ENCODE measurements at regions not wholly inside any gene's neighbourhood (a gene's known extent, or its start where the extent isn't known, plus 50 kb on each side); places are given as distances from the start of the nearest gene placed in this dataset.

DNA sequence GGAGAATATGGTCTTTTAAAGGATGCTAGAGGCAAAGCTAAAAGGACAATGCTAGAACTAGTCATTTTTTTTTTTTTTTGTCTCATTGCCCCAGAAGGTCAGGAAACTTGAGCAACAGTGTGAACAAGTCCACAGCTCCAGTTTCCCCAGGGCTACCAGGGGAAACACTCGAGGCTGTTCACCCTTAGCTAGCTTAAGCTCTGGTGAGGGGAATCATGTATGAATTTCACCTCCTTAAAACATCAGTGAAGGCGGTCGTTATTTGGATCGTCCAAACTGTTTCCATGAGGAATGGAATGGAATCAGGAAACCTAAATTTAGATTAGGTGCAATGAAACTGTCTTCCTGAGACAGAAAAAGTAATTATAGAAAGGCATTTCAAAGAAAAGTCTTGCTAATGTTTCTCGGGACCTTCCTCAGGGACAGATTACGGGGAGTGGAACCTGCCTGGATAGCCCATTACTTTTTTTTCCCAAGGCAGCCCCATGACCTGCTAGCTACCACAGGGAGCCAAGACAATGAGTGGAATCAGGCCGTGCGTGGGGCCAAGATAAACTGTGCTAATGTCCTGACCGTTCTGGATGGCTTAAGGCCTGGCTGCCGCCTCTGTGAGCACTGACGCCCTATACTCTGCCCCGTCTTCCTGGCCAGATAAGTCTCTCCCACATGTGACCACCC lies 164.8 kb upstream of the SGK1 start:
- no peak for DNase-seq (ENCODE audit: low read depth)

DNA sequence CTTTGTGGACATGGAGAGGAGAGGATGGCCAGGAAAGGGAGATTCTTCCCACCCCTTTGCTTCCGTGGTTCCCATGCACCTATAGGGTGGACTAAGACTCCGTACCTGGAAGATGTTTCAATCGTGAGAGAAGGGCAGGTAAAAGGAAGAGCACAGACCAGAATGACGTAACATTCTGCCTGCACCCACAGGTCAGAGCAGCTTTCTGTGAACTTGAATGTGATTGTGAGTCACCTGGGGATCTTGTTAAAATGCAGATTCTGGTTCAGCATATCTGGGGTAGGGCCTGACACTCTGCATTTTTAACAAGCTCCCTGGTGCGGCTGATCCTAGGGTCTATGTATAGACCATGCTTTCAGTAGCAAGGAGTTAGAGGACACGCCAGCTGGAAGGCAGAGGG lies 164.1 kb upstream of the SGK1 start:
- no peak for DNase-seq (ENCODE audit: low read depth)

DNA sequence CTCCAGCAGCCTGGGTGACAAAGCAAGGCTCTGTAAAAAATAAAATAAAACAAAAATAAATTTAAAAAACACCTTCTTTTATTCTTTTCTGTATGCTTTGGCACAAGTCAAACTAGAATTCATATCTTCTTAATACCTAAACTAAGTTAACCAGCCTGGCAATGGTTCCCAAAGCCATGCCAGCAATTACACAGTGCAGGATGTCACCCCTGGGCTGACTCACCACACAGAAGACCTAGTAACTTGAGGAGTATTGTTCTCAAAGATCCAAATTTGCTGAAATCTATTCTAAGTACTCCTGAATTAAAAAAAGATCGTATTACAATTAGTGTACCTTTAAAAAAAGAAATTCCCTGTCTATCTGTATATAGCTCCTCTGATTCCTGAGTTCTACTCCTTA lies 162.7 kb upstream of the SGK1 start:
- DNase-seq (ENCODE audit: low read depth): no peak

DNA sequence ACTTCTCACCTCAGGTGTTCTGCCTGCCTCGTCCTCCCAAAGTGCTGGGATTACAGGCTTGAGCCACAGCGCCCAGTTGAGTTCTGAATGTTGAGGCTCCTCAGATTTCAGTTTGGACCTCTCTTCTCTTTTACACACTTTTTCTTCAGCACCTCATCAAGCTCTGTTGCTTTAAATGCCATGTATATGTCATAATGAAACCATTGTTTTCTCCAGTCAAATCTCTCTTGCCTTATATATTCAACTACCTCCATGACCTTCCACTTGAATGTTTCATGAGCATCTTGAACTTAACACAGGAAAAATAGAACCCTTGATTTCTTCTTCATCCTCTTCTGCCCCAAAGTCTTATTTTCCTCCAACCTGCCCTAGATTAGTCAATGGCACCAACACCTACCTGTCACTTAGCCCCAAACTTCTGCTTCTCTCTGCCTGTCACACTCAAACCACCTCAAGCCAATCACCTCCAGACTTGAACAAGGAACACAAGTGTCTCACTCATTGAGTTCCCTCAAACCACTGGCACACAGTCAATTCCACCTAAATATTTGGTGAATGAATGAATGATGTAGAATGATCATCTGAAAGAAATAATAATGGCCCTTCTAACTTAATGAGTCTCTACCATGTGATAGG lies 161.0 kb upstream of the SGK1 start:
- DNase-seq (ENCODE audit: low read depth): no peak

DNA sequence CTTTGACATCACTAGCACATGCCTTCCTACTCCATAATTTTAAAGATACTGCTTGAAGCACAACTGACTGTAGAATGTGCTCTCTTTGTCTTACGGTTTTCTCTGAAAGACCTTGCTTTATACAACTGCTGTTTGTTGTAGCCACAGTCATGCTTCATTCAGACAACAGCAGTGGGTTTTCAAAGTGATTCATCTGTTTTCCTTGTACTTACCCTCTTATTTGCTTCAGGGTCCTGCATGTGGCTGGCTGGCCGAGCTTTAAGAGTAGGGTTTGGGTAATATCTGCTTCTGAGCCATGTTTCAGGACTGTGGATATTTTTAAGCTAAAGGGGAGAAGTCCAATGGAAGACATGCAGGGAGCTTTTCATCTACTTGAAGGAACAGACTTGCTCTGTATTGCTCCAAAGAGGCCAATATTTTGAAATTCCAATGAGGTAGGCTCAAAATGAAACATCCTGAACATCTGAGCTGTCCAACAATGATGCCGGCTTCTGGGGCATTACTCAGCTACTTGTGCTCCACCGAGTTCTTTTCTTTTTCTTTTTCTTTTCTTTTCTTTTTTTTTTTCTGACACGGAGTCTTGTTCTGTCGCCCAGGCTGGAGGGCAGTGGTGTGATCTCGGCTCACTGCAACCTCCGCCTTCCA lies 160.2 kb upstream of the SGK1 start:
- no peak for DNase-seq (ENCODE audit: low read depth)

DNA sequence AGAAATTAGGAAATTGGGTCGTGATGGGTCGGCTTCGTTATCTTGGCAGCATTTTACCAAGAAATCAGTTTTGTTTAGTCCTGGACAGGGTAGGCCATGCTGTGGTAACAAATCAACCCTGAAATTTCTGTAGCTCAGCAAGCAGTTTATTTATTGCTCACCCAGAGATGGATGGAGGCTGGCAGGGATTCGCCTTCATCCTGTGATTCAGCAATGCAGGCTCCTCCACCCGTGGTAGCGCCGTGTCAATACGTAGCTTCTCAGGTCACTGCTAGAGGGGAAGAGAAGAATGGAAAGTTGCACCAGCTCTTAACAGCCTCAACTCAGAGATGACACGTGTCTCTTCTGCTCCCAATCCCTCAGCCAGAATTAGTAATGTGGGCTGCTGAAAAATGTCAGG lies 157.0 kb upstream of the SGK1 start:
- DNase-seq (ENCODE audit: low read depth): no peak

DNA sequence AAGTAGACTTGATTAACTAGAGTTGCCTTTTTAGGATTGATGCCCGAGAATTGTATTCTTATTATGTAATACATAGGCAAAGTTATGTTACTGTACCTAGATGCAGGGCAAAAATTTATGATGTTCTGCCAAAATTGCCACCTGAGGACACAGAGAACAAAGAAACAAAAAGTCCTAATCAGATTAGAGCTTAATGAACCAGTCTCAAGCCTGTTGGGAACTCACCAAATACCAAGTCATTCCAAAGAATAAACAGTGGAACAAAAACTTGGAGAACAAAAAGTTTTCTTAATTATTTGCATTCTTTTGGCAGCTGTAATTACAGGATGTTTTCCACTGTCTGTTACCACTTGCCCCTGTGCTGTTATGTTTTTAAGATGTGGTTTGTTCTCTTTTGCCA lies 154.7 kb upstream of the SGK1 start:
- no peak for DNase-seq (ENCODE audit: low read depth)

DNA sequence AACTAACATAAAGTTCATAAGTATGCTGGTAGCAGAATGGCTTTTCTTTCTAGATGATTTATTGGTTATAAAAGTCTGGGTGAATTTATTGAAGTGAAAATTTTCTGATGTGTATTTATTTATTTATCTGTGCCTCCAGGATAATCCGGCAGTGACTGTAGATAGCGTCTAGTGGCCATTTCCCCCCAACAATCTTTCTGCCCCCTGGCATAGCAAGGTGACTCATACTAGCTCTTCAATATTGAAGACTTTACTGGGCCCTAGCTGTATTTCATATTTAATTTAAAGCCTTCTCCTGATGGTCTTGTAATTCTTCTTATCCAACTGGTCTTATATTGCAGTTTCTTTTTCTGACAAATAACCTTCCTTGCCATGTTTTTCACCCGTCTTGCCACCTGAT lies 154.1 kb upstream of the SGK1 start:
- no peak for DNase-seq (ENCODE audit: low read depth)

DNA sequence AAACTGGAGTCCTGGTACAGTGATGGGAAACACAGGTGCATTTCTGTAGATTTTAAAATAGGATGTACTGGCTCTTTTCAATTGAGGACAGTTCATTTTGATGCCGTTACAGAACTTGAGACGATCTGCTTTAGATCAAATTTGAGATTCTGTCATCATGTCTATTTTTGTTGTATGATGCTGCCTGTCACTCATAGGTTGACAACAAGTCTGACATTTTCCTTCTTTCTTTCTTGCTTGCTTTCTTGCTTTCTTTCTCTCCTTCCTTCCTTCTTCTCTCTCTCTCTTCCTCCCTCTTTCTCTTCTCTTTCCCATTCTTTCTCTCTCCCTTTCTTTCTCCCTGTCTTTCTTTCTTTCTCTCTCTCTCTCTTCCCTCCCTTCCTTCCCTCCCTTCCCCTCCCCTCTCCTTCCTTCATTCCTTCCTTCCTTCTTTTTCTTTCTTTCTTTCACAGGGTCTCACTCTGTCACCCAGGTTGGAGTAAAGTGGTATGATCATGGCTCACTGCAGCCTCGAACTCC lies 152.6 kb upstream of the SGK1 start:
- DNase-seq (ENCODE audit: low read depth): no peak

DNA sequence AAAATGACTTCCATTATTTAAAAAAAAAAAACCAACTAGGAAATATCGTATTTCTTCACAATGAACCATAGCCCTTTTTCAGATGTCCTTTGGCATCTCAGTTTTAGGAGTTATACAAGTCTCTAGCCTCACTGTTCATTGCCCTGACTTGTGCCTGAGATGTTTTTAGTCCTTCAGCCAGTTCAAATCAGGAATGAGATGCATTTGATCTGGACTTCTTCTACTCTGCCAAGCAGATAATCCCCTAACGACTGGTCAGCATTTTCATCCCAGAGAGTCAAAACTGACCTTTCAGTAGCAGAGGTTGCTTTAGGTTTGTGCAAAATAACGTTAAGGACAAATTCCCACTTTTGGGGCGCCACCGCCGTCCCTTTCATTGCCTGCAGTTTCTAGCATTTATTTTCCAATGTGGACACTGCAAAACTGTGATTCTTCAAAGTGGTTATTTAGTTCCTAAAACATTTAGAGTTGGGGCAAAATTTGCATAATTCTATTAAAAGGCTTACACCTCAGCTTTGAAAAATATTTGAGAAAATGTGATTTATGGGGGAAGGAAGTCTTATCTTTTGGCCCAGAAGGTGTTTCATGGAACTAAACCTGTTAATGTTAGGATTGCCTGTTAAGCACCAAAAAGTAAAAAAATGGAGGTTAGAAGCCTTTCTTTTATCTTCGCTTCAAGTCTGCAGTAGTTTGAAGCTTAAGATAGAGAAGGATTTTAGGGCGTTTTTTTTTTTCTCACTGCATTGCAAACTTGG lies 152.0 kb upstream of the SGK1 start:
- no peak for DNase-seq (ENCODE audit: low read depth)

DNA sequence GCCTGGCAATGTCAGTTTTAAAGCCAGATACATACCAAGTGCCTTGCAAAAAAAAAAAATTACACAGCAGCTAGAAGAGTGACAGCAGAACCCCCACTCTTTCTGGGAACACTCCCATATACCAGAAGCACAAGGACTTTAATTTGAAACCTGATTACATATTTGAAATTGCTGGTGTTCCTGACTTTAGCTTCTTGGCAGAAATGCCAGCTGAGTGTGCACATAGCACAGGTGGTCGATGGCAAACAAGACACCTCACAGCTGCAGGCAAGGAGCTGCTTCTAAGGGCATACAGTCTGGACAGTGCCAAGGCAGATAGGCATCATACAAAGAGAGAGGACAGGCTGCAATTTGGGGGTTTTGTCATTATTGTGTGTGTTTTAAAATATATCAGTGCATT lies 150.7 kb upstream of the SGK1 start:
- DNase-seq (ENCODE audit: low read depth): no peak

DNA sequence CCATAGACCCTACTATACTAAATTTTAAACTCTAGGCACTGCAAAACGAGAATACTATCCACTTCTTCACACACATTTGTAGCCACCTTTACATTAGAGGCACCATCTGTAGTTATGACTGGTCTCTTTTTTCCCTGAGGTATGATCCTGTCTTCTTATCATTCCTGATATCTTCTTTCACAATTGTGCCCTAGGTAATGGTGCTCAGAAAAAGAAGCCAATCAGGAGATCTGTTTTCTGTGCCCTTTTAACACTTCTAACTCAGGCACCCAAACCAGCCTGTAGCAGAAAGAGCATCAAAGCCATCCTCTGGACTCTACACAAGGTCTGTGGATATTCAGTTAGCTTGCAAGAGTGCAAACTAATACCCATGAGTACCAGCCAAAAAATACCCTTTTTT lies 149.7 kb upstream of the SGK1 start:
- no peak for DNase-seq (ENCODE audit: low read depth)

DNA sequence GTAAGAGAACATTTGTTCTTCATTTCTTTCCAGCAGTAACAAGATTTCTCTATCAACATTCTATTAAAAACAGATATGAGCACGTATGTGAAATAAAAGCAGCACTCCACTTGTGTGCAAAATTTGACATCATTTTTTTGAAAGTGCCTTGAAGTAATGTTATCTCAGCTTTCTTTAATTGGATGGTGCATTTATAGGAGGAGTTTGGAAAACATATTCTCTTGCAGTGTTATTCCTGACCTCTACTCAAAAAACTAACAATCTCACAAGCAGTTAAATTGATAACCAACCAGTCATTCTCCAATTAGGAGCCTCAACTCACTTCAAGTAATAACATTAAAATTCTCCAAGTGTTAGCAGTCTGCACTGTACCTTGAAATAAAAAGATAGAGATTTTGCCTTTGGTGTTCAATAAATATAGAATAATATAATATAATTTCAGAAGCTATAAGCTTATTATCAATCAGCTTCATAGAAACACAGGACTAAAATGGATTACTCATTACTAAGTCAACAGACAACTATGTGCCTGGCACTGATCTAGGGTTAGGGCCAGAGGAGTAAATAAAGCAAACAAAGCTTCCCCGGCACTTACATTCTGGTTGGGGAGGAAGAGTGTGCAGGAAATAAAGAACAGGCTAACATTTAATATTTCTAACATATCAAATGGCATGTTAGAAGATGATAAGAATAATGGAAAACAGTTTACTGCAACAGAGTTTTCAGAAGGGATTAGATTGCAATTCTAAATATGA lies 149.0 kb upstream of the SGK1 start:
- no peak for DNase-seq (ENCODE audit: low read depth)

DNA sequence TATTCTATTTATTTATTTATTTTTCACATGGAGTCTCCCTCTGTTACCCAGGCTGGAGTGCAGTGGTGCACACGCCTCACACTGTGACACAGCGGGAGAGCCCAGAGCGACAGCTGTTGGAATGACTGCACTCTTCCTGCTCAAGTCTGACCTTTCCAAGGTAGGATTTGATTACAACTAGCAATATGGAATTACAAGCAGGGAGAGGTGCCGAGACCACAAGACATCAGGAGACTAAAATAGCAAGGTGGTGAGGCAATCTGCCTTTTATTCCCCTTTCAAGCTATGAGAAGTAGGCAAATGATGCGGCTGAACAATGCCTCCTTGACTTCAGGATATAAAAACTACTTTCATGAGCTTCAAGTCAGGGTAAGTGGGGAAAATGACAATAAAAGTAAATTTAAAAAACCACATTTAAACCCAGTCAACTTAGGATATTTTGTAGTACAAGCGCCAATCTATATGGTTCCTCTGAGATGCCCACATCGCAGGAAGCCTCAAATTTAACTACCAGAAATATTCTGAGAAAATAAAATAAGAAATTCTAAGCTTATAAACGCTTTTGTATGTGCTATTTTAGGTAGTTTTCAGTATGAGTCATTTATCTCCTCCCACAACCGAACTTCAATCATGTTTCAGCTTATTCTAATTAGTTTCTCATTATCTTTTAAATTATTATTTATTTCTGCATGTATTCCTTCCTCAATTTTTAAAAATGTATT lies 146.9 kb upstream of the SGK1 start:
- DNase-seq (ENCODE audit: low read depth): no peak

DNA sequence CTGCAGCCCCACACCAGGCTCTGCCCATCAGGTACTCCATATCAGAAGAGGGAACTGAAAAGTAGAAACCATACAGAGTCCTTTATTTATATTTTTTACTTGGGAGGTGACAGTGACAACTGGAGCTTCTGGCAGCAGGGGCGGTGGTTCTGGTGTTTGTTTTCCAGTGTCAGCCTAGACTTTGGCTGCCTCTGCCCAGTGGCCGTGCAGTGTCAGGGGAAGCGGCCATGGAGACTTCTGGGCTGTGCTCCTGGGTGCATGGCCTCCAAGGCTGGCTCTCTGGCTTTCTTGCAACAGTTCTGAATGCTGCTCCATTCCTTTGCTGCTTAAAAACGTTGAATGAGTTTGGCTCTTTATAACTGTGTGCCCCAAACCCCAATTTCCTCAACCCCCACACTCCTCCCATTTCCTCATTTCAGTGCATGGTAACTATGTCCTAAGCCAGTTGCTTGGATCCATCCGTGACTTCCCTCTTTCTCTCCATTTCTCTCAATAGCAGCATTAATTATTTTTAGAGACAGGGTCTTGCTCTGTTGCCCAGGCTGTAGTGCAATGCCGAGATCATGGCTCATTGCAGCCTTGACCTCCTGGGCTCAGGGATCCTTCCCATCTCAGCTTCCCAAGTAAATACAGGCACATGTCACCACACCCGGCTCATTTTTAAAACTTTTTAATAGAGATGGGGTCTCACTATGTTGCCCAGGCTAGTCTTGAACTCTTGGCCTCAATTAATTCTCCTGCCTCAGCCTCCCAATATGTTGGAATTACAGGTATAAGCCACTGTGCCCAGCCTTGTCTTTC lies 141.1 kb upstream of the SGK1 start:
- DNase-seq (ENCODE audit: low read depth): no peak

DNA sequence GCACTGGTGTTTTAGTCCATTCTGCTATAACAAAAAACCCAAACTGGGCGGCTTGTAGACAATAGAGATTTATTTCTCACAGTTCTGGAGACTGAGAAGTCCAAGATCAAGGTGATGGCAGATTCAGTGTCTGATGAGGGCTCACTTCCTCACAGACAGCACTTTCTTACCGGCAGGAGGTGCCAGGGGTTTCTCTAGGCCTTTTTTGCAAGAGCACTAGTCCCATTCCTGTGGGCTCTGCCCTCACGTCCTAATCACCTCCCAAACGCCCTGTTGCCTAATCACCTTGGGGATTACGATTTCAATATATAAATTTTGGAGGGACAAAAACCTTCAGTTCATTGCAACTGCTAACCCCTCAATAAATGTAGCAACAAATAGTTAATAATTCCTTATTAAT lies 140.0 kb upstream of the SGK1 start:
- DNase-seq (ENCODE audit: low read depth): no peak

DNA sequence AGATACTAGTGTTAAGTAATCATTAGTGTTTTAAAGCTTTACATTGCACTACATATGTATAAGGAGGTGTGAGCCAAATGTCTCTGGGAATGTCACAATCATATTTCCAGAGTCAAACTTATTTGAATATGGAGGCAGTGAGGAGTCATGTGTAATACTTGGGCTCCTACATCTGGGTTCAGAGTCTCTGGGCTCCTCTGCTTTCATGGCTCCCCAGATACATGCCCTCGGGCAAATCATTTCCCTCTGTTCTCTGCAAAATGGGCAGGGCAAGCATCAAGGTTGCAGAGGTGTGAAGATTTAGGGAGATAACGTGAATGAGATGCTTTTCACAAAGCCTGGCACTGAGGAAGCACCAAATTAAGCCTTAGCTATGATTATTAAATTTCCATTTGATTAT lies 138.3 kb upstream of the SGK1 start:
- DNase-seq (ENCODE audit: low read depth): no peak

DNA sequence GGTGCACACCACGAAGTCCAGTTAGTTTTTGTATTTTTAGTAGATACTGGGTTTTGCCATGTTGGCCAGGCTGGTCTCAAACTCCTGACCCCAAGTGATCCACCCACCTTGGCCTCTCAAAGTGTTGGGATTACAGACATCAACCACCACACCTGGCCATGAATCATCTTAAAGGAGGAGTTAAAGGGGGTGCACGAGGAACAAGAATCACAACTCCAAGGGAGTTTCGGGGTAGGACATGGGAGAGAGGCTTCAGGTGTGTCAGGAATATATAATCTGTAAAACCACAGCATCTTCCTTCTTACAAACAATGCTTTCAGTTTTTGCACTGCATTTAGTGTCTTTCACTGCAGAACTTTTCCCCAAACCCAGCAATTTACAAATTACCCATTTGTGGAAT lies 137.4 kb upstream of the SGK1 start:
- no peak for DNase-seq (ENCODE audit: low read depth)

DNA sequence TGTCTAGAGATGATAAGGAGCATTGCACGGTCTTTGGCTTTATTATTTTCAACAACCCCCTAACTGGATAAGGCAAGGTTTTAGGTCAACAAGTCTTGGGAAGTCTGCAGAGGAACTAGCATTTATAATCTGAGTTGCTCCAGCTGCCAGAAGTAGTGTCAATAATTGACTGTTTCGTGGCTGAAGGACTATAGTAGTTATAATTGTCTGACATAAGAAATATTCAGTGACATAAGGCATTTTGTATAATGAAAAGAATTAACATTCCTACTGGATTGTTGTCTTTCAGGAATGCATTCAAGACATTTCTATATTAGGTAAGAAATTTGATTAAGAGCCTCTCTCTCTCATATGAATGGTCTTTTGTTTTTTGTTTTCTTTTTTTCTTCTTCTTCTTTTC lies 136.9 kb upstream of the SGK1 start:
- no peak for DNase-seq (ENCODE audit: low read depth)

DNA sequence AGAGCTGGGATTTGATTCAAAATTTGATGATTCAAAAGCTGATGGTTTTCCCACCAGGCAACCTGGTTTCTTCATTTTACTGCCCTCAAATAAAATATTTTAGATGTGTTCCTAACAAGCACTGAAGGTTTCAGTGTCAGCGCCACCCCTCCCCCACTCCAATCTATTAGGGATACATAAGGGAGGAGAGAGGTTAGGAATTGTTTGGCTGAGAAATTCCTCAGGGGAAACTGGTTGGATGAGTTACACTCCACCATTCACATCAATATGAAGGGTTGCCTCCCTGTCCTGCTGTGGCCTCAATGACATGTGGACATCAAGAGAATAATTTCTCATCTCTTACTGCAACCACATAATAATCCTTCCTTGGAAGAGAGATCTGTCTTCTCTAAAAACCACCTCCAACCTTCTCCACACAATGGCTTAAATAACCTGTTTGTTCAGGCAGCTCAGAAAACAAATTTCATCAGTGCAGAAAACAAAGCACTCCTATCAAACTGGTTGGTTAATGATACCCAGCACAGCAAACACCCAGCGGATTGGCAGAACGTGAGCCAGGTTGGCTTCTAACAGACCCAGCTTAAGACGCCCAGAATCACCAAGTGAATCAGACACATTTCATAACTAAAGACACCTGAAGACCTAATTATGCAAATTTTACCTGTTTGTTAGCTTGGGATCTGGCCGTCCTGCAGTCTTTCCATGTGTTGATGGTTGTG lies 136.0 kb upstream of the SGK1 start:
- DNase-seq (ENCODE audit: low read depth): no peak

All from stimulated activated CD8-positive, alpha-beta memory T cell treated with anti-CD3 and anti-CD28 coated beads, Interleukin-15, amount 100 ng/mL, for 1 hour (primary cell).